Keratinocyte (primary cell): ENCODE measurements at regions not wholly inside any gene's neighbourhood (a gene's known extent, or its start where the extent isn't known, plus 50 kb on each side); places are given as distances from the start of the nearest gene placed in this dataset.

Source experiments
- DNase-seq: peaks from one replicate; pipeline ENCODE4 v3.0.0-alpha.2; 2011; ENCODE audit warnings: low read depth, missing footprints, low spot score
- FAIRE-seq: peaks from 2 replicates; lab custom pipeline; 2011; peaks lifted over from hg19 to GRCh38; lab: Jason Lieb, UNC
- H2AFZ ChIP-seq: 2 replicates; pipeline ENCODE4 v1.6.0; 2012; ENCODE audit warnings: low read length, control low read depth, inconsistent platforms; ENCODE audit not compliant: control insufficient read depth
- H3K27ac ChIP-seq: 2 replicates; pipeline ENCODE4 v1.5.1; 2011; ENCODE audit warnings: low read length; ENCODE audit not compliant: control insufficient read depth, insufficient read depth
- H3K27me3 ChIP-seq: 3 replicates; pipeline ENCODE4 v1.6.0; 2011; ENCODE audit warnings: low read length; ENCODE audit not compliant: control insufficient read depth, insufficient read depth; ENCODE audit errors: extremely low read depth
- H3K36me3 ChIP-seq, 2 experiments: 2 replicates in 1 of 2; 3 replicates in 1 of 2; pipeline ENCODE4 v1.5.1; 2011; ENCODE audit warnings: low read length in 2 of 2, mild to moderate bottlenecking in 1 of 2; ENCODE audit not compliant: control insufficient read depth in 2 of 2, insufficient read depth in 2 of 2; ENCODE audit errors: extremely low read depth in 1 of 2
- H3K4me1 ChIP-seq: 3 replicates; pipeline ENCODE4 v1.5.1; 2011; ENCODE audit warnings: low read length; ENCODE audit not compliant: control insufficient read depth, insufficient read depth; ENCODE audit errors: extremely low read depth
- H3K4me2 ChIP-seq: 3 replicates; pipeline ENCODE4 v1.6.0; 2011; ENCODE audit warnings: low read depth, low read length; ENCODE audit not compliant: control insufficient read depth, insufficient read depth; ENCODE audit errors: extremely low read depth
- H3K4me3 ChIP-seq, 3 experiments: fragments of 200-600 bp in 1 of 3; sonication (generic) in 1 of 3; 2 replicates in 2 of 3; 3 replicates in 1 of 3; pipeline ENCODE4 v1.5.1; 2011 to 2016; ENCODE audit warnings: low read length in 3 of 3, mild to moderate bottlenecking in 3 of 3, control low read depth in 2 of 3, inconsistent platforms in 1 of 3, low read depth in 1 of 3, mixed read lengths in 1 of 3, mixed run types in 1 of 3, moderate library complexity in 1 of 3; ENCODE audit not compliant: control insufficient read depth in 2 of 3, insufficient read depth in 2 of 3; ENCODE audit errors: extremely low read depth in 1 of 3
- H3K79me2 ChIP-seq: 2 replicates; pipeline ENCODE4 v1.6.0; 2012; ENCODE audit warnings: low read length; ENCODE audit not compliant: control insufficient read depth, insufficient read depth
- H3K9ac ChIP-seq: 3 replicates; pipeline ENCODE4 v1.6.0; 2011; ENCODE audit warnings: low read length; ENCODE audit not compliant: control insufficient read depth, insufficient read depth; ENCODE audit errors: extremely low read depth
- H3K9me1 ChIP-seq: 3 replicates; pipeline ENCODE4 v1.6.0; 2011; ENCODE audit warnings: low read length; ENCODE audit not compliant: control insufficient read depth, insufficient read depth; ENCODE audit errors: extremely low read depth
- H3K9me3 ChIP-seq: 2 replicates; pipeline ENCODE4 v1.5.1; 2012; ENCODE audit warnings: low read depth, low read length; ENCODE audit not compliant: control insufficient read depth
- H4K20me1 ChIP-seq: 3 replicates; pipeline ENCODE4 v1.6.0; 2011; ENCODE audit warnings: low read length; ENCODE audit not compliant: control insufficient read depth, insufficient read depth; ENCODE audit errors: extremely low read depth
- EZH2 ChIP-seq: IDR thresholded peaks from one replicate; pipeline ENCODE4 v1.6.1; 2012; ENCODE audit warnings: inconsistent platforms, mild to moderate bottlenecking, low read length, moderate library complexity
- dilution Hi-C: fragments of 300-500 bp; cut with MboI; formaldehyde crosslinking; loops from one replicate; pipeline ENCODE4 v1.7.0; 2020; ENCODE audit warnings: low sequenced_read_pairs; ENCODE audit not compliant: extremely low pct_ligation_motif_present
- TF ChIP-seq, protein P1 (sequence below), 3 experiments: IDR thresholded peaks in 1 of 3; conservative IDR thresholded peaks in 1 of 3; optimal IDR thresholded peaks in 1 of 3; 2 replicates in 2 of 3; 3 replicates in 1 of 3; pipeline versions ENCODE3 to v1.5.1; 2011; ENCODE audit warnings: low read length in 3 of 3, mild to moderate bottlenecking in 3 of 3, moderate library complexity in 2 of 3, control low read depth in 1 of 3, inconsistent platforms in 1 of 3; ENCODE audit not compliant: insufficient read depth in 2 of 3; ENCODE audit errors: extremely low read depth in 1 of 3

DNA sequence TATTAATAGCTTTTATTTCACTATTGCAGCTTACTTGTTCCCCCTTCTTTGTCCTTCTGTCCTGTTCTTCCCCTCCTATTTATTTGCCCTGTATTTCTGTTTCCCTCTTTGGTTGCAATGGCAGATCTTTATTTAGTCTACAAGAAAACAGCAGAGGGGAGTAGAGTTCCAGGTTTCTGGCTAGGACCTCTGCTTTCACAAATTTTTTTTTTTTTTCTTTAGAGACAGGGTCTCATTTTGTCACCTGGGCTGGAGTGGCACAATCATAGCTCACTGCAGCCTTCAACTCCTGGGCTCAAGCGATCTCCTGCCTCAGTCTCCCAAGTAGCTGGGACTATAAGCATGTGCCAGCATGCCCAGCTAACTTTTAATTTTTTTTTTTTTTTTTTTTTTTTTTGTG lies 188.1 kb upstream of the SPRED2 start:
- dilution Hi-C loops, result no loop called here
- H3K36me3 ChIP-seq, result no peaks in the 10 kb centered on the region
- no peak overlapping the region for H3K27ac ChIP-seq
- DNase-seq (no peak), FAIRE-seq (no peak)
- no peaks in the 10 kb centered on the region for H3K4me1 ChIP-seq
- H3K9me3 ChIP-seq, result no peaks in the 10 kb centered on the region
- TF ChIP-seq, protein P1, sequence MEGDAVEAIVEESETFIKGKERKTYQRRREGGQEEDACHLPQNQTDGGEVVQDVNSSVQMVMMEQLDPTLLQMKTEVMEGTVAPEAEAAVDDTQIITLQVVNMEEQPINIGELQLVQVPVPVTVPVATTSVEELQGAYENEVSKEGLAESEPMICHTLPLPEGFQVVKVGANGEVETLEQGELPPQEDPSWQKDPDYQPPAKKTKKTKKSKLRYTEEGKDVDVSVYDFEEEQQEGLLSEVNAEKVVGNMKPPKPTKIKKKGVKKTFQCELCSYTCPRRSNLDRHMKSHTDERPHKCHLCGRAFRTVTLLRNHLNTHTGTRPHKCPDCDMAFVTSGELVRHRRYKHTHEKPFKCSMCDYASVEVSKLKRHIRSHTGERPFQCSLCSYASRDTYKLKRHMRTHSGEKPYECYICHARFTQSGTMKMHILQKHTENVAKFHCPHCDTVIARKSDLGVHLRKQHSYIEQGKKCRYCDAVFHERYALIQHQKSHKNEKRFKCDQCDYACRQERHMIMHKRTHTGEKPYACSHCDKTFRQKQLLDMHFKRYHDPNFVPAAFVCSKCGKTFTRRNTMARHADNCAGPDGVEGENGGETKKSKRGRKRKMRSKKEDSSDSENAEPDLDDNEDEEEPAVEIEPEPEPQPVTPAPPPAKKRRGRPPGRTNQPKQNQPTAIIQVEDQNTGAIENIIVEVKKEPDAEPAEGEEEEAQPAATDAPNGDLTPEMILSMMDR (optimal IDR thresholded peaks at IDR 0.05 in 1 of 3, IDR thresholded peaks at IDR 0.05 in 1 of 3, conservative IDR thresholded peaks at IDR 0.05 in 1 of 3; ENCODE audit: extremely low read depth in 1 of 3, insufficient read depth in 2 of 3, low read length in 3 of 3), result no peak
- no peak for TF ChIP-seq EZH2
- H3K4me3 ChIP-seq, result no peak overlapping the region
- no peaks in the 10 kb centered on the region for H4K20me1 ChIP-seq
- H3K4me2 ChIP-seq, result no peak overlapping the region
- H3K27me3 ChIP-seq, result no peaks in the 10 kb centered on the region
- H3K9ac ChIP-seq, result no peak overlapping the region
- no peaks in the 10 kb centered on the region for H3K9me1 ChIP-seq
- no peak overlapping the region for H2AFZ ChIP-seq
- H3K79me2 ChIP-seq, result no peaks in the 10 kb centered on the region

DNA sequence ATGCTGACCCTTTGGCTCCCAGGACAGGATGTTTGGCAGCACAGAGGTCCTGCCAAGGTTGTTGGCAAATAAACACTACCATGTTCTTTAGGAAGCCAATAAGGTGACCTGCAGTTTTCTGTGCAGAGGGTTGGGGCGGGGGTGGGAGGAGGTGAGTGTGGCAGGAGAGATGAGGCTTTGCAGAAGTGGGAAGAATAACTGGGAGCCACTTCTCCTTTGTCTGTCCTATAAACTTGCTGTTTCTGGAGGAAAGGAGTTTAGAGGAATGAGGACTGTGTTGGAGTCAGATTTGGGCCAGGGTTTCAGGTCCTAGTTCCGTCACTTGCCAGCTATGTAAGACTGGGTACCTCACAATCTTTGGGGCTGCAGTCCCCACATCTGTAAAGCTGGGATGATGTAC lies 187.6 kb upstream of the SPRED2 start:
- Histone ChIP-seq H3K4me2 (no peak overlapping the region), H3K27me3 (no peaks in the 10 kb centered on the region), H3K4me3 (no peak overlapping the region), H3K27ac (no peak overlapping the region), H3K36me3 (no peaks in the 10 kb centered on the region), H3K4me1 (no peaks in the 10 kb centered on the region), H3K9me1 (no peaks in the 10 kb centered on the region), H3K9ac (no peak overlapping the region), H2AFZ (no peak overlapping the region), H3K9me3 (no peaks in the 10 kb centered on the region), H4K20me1 (no peaks in the 10 kb centered on the region), H3K79me2 (no peaks in the 10 kb centered on the region)
- dilution Hi-C loops, result no loop called here
- DNase-seq (no peak), FAIRE-seq (no peak)
- TF ChIP-seq EZH2, result no peak
- TF ChIP-seq, protein P1 (optimal IDR thresholded peaks at IDR 0.05 in 1 of 3, IDR thresholded peaks at IDR 0.05 in 1 of 3, conservative IDR thresholded peaks at IDR 0.05 in 1 of 3; ENCODE audit: extremely low read depth in 1 of 3, insufficient read depth in 2 of 3, low read length in 3 of 3), result no peak
